HL-60 (cell line): ENCODE measurements at regions not wholly inside any gene's neighbourhood (a gene's known extent, or its start where the extent isn't known, plus 50 kb on each side); places are given as distances from the start of the nearest gene placed in this dataset.
A peak's percentile ranks its signal among the peaks of the same experiment; 100 is the strongest.

Source experiments
- DNase-seq, 2 experiments: peaks; one replicate each; pipeline ENCODE4 v3.0.0-alpha.2; 2010 to 2020; ENCODE audit warnings: low read depth in 1 of 2, low spot score in 1 of 2
- H3K27ac ChIP-seq: fragments of 250-450 bp; sonication (Bioruptor Pico); replicated peaks from 2 replicates; pipeline ENCODE4 v1.5.1; 2020; ENCODE audit warnings: mild to moderate bottlenecking, moderate library complexity
- H3K27me3 ChIP-seq: fragments of 250-450 bp; sonication (Bioruptor Pico); 2 replicates; pipeline ENCODE4 v1.5.1; 2021; ENCODE audit warnings: mild to moderate bottlenecking, moderate library complexity; ENCODE audit not compliant: insufficient read depth, poor library complexity, severe bottlenecking
- H3K4me3 ChIP-seq: replicated peaks from 2 replicates; pipeline ENCODE4 v1.5.1; 2011; ENCODE audit warnings: mild to moderate bottlenecking, control low read depth, low read length; ENCODE audit not compliant: insufficient read depth
- GABPA ChIP-seq: IDR thresholded peaks from 2 replicates; pipeline ENCODE4 v1.6.1; 2012; ENCODE audit warnings: low read depth
- POLR2AphosphoS5 ChIP-seq: IDR thresholded peaks from 2 replicates; pipeline ENCODE4 v1.6.1; 2012; ENCODE audit warnings: low read depth
- SPI1 ChIP-seq: IDR thresholded peaks from 2 replicates; pipeline ENCODE4 v1.6.1; 2012; ENCODE audit warnings: low read depth, mild to moderate bottlenecking, borderline replicate concordance
- TF ChIP-seq, protein P1 (sequence below): IDR thresholded peaks from one replicate; pipeline ENCODE4 v1.5.1; 2011; ENCODE audit warnings: low read length, control low read depth, inconsistent platforms; ENCODE audit not compliant: insufficient read depth
- TF ChIP-seq, protein P2 (sequence below): IDR thresholded peaks from 2 replicates; pipeline ENCODE4 v1.6.1; 2012; ENCODE audit warnings: low read depth; ENCODE audit not compliant: insufficient replicate concordance

DNA sequence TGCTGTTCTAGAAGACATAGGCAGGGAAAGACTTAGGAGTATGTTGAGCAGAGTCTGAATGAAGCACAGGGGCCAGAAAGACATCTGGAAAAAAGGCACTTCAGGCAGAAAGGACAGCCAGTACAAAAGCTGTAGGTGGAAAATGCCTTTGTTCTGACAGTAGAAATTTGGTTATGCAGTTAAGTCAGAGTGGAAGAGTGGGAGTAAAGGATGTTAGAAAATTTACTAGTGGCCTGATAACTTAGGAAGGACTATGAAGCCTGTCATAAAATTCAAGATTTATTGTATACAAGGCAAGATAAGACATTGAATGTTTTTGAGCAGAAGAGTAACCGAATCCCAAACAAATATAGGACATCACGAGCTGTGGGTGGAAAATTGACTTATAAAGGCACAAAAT is 987.9 kb downstream of the PLA2G4A start:
- H3K27me3 ChIP-seq: no peaks in the 10 kb centered on the region
- H3K27ac ChIP-seq: no peak overlapping the region
- no peak for DNase-seq
- no peak overlapping the region for H3K4me3 ChIP-seq
- no peak for TF ChIP-seq GABPA
- TF ChIP-seq POLR2AphosphoS5: no peak
- TF ChIP-seq, protein P1, sequence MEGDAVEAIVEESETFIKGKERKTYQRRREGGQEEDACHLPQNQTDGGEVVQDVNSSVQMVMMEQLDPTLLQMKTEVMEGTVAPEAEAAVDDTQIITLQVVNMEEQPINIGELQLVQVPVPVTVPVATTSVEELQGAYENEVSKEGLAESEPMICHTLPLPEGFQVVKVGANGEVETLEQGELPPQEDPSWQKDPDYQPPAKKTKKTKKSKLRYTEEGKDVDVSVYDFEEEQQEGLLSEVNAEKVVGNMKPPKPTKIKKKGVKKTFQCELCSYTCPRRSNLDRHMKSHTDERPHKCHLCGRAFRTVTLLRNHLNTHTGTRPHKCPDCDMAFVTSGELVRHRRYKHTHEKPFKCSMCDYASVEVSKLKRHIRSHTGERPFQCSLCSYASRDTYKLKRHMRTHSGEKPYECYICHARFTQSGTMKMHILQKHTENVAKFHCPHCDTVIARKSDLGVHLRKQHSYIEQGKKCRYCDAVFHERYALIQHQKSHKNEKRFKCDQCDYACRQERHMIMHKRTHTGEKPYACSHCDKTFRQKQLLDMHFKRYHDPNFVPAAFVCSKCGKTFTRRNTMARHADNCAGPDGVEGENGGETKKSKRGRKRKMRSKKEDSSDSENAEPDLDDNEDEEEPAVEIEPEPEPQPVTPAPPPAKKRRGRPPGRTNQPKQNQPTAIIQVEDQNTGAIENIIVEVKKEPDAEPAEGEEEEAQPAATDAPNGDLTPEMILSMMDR: no peak
- TF ChIP-seq, protein P2, sequence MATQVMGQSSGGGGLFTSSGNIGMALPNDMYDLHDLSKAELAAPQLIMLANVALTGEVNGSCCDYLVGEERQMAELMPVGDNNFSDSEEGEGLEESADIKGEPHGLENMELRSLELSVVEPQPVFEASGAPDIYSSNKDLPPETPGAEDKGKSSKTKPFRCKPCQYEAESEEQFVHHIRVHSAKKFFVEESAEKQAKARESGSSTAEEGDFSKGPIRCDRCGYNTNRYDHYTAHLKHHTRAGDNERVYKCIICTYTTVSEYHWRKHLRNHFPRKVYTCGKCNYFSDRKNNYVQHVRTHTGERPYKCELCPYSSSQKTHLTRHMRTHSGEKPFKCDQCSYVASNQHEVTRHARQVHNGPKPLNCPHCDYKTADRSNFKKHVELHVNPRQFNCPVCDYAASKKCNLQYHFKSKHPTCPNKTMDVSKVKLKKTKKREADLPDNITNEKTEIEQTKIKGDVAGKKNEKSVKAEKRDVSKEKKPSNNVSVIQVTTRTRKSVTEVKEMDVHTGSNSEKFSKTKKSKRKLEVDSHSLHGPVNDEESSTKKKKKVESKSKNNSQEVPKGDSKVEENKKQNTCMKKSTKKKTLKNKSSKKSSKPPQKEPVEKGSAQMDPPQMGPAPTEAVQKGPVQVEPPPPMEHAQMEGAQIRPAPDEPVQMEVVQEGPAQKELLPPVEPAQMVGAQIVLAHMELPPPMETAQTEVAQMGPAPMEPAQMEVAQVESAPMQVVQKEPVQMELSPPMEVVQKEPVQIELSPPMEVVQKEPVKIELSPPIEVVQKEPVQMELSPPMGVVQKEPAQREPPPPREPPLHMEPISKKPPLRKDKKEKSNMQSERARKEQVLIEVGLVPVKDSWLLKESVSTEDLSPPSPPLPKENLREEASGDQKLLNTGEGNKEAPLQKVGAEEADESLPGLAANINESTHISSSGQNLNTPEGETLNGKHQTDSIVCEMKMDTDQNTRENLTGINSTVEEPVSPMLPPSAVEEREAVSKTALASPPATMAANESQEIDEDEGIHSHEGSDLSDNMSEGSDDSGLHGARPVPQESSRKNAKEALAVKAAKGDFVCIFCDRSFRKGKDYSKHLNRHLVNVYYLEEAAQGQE: no peak
- TF ChIP-seq SPI1: no peak

DNA sequence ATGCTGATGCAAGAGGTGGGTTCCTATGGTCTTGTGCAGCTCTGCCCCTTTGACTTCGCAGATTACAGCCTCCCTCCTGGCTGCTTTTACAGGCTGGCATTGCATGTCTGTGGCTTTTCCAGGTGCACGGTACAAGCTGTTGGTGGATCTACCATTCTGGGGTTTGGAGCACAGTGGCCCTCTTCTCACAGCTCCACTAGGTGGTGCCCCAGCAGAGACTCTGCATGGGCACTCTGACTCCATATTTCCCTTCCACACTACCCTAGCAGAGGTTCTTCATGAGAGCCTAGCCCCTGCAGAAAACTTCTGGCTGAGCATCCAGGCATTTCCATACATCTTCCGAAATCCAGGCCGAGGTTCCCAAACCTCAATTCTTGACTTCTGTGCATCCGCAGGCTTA is 989.0 kb downstream of the PLA2G4A start:
- H3K27ac ChIP-seq: no peak overlapping the region
- no peaks in the 10 kb centered on the region for H3K27me3 ChIP-seq
- peak in 1 of 2 experiments; percentile 10 for DNase-seq
- TF ChIP-seq, protein P2: no peak
- TF ChIP-seq GABPA (no peak), POLR2AphosphoS5 (no peak), SPI1 (no peak)
- TF ChIP-seq, protein P1: no peak
- no peak overlapping the region for H3K4me3 ChIP-seq

DNA sequence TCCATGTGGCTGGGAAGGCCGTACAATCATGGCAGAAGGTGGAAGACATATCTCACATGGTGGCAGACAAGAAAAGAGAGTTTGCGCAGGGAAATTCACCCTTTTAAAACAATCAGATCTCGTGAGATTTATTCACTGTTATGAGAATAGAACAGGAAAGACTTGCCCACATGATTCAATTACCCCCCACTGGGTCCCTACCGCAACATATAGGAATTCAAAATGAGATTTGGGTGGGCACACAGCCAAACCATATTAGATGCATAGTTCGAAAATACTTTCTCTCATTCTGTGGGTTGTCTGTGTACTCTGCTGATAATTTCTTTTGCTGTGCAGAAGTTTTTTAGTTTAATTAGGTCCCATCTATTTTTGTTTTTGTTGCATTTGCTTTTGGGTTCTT is 990.3 kb downstream of the PLA2G4A start:
- TF ChIP-seq GABPA: no peak
- TF ChIP-seq, protein P1: no peak
- no peak for TF ChIP-seq POLR2AphosphoS5
- no peak for TF ChIP-seq SPI1
- TF ChIP-seq, protein P2: no peak
- H3K27ac ChIP-seq: no peak overlapping the region

More for the DNA sequence above, 990.3 kb downstream of the PLA2G4A start:
- DNase-seq: no peak
- Histone ChIP-seq H3K27me3 (no peaks in the 10 kb centered on the region), H3K4me3 (no peak overlapping the region)
